HCT116 (cell line): ENCODE measurements at regions not wholly inside any gene's neighbourhood (a gene's known extent, or its start where the extent isn't known, plus 50 kb on each side); places are given as distances from the start of the nearest gene placed in this dataset.

Experiments
- ATAC-seq: fragments of 200-7000 bp; cut with Tn5 transposase; 2 replicates; pipeline ENCODE4 v1.9.1; 2020; ENCODE audit warnings: mild to moderate bottlenecking, moderate library complexity
- BruUV-seq: library from RNA; stranded (reverse); fragments of 400-500 nt; replicated peaks from 2 replicates; lab custom pipeline; 2021; lab: Mats Ljungman, UMichigan
- CTCF ChIA-PET: fragments of 300-600 bp; sonication (Branson Sonifier 250); formaldehyde crosslinking; loops from one replicate; lab custom pipeline; 2021; ENCODE audit warnings: antibody characterized with exemption; lab: Charles Lee
- POLR2A ChIA-PET: fragments of 300-600, 350-600 bp; sonication (Branson Sonifier 250); formaldehyde crosslinking; loops from one replicate; lab custom pipeline; 2021; ENCODE audit warnings: antibody characterized with exemption; lab: Charles Lee
- RAD21 ChIA-PET, 2 experiments: fragments of 300-600 bp; sonication (Branson Sonifier 250); formaldehyde crosslinking; loops; one replicate each; lab custom pipeline; 2023; ENCODE audit warnings: low total read pairs in 2 of 2; ENCODE audit not compliant: uncharacterized antibody in 2 of 2, unreplicated experiment in 2 of 2, low non-redundant PET in 1 of 2; lab: Charles Lee
- DNase-seq: peaks from one replicate; pipeline ENCODE4 v3.0.0-alpha.2; 2010; ENCODE audit warnings: low read depth, low spot score
- H2AFZ ChIP-seq: fragments of 200-600 bp; shearing (Covaris generic), sonication (generic); 2 replicates; pipeline ENCODE4 v1.6.1; 2017; ENCODE audit warnings: low read depth, mixed run types, mixed read lengths, antibody characterized with exemption, low read length; ENCODE audit not compliant: poor library complexity, severe bottlenecking
- H3K27ac ChIP-seq: 2 replicates; pipeline ENCODE4 v1.5.1; 2012; ENCODE audit warnings: low read depth, low read length
- H3K27me3 ChIP-seq: fragments of 200-600 bp; sonication (generic); 2 replicates; pipeline ENCODE4 v1.6.1; 2016; ENCODE audit warnings: mixed run types, low read length, mixed read lengths; ENCODE audit not compliant: insufficient read depth
- H3K36me3 ChIP-seq, 2 experiments: fragments of 200-500 bp in 1 of 2; fragments of 200-600 bp in 1 of 2; sonication (Bioruptor generic) in 1 of 2; sonication (generic) in 1 of 2; 2 replicates each; pipeline versions ENCODE4 v1.5.1 to v1.6.1; 2014 to 2016; ENCODE audit warnings: low read length in 2 of 2, inconsistent platforms in 1 of 2, mixed read lengths in 1 of 2, mixed run types in 1 of 2; ENCODE audit not compliant: insufficient read depth in 2 of 2, control insufficient read depth in 1 of 2
- H3K4me1 ChIP-seq, 2 experiments: fragments of 200-600 bp in 1 of 2; sonication (generic) in 1 of 2; 2 replicates each; pipeline versions ENCODE4 v1.5.1 to v1.6.1; 2012 to 2017; ENCODE audit warnings: low read length in 2 of 2, inconsistent platforms in 1 of 2, mild to moderate bottlenecking in 1 of 2, mixed read lengths in 1 of 2, mixed run types in 1 of 2, moderate library complexity in 1 of 2; ENCODE audit not compliant: insufficient read depth in 2 of 2, control insufficient read depth in 1 of 2
- H3K4me2 ChIP-seq: fragments of 200-600 bp; sonication (generic); 2 replicates; pipeline ENCODE4 v1.6.1; 2017; ENCODE audit warnings: mixed run types, low read length, mixed read lengths
- H3K4me3 ChIP-seq, 2 experiments: fragments of 200-600 bp in 1 of 2; sonication (generic) in 1 of 2; replicated peaks in 1 of 2; 2 replicates each; pipeline ENCODE4 v1.5.1; 2011 to 2016; ENCODE audit warnings: low read length in 2 of 2, control low read depth in 1 of 2, low read depth in 1 of 2, mild to moderate bottlenecking in 1 of 2, mixed read lengths in 1 of 2, mixed run types in 1 of 2
- H3K79me2 ChIP-seq: fragments of 200-600 bp; sonication (generic); 2 replicates; pipeline ENCODE4 v1.6.1; 2017; ENCODE audit warnings: mild to moderate bottlenecking, mixed run types, low read length, moderate library complexity, mixed read lengths; ENCODE audit not compliant: insufficient read depth
- H3K9ac ChIP-seq: fragments of 200-600 bp; sonication (generic); 2 replicates; pipeline ENCODE4 v1.6.1; 2016; ENCODE audit warnings: low read length, mixed read lengths
- H3K9me2 ChIP-seq: fragments of 200-600 bp; sonication (generic), shearing (Covaris generic); 2 replicates; pipeline ENCODE4 v1.6.1; 2017; ENCODE audit warnings: mixed run types, mild to moderate bottlenecking, moderate library complexity; ENCODE audit not compliant: insufficient read depth
- H3K9me3 ChIP-seq, 2 experiments: fragments of 200-500 bp in 1 of 2; fragments of 200-600 bp in 1 of 2; sonication (Bioruptor generic) in 1 of 2; sonication (generic) in 1 of 2; 2 replicates each; pipeline ENCODE4 v1.6.1; 2014 to 2017; ENCODE audit warnings: low read length in 2 of 2, mixed read lengths in 2 of 2, inconsistent platforms in 1 of 2, low read depth in 1 of 2, mild to moderate bottlenecking in 1 of 2, mixed run types in 1 of 2, moderate library complexity in 1 of 2; ENCODE audit not compliant: control insufficient read depth in 1 of 2, insufficient read depth in 1 of 2
- H4K20me1 ChIP-seq: fragments of 200-600 bp; sonication (generic), shearing (Covaris generic); 2 replicates; pipeline ENCODE4 v1.6.1; 2017; ENCODE audit warnings: mixed run types, mild to moderate bottlenecking, moderate library complexity; ENCODE audit not compliant: insufficient read depth
- CEBPB ChIP-seq: IDR thresholded peaks from 2 replicates; pipeline ENCODE4 v1.6.1; 2012; ENCODE audit warnings: low read depth
- ELF1 ChIP-seq: IDR thresholded peaks from 2 replicates; pipeline ENCODE4 v1.6.1; 2012; ENCODE audit warnings: low read depth, borderline replicate concordance
- EZH2 ChIP-seq: fragments of 200-600 bp; sonication (generic); IDR thresholded peaks from 2 replicates; pipeline ENCODE4 v1.6.1; 2017; ENCODE audit warnings: antibody characterized with exemption, mixed run types
- EZH2phosphoT487 ChIP-seq: fragments of 200-600 bp; IDR thresholded peaks from 2 replicates; pipeline ENCODE4 v1.6.1; 2018; ENCODE audit warnings: antibody characterized with exemption, borderline replicate concordance
- POLR2A ChIP-seq: IDR thresholded peaks from 2 replicates; pipeline ENCODE4 v1.7.0; 2011; ENCODE audit warnings: borderline replicate concordance; ENCODE audit not compliant: insufficient read depth, insufficient read length; ENCODE audit errors: extremely low read depth
- POLR2AphosphoS5 ChIP-seq: IDR thresholded peaks from 2 replicates; pipeline ENCODE4 v1.6.1; 2011; ENCODE audit warnings: mild to moderate bottlenecking, low read depth, low read length, moderate library complexity
- RAD21 ChIP-seq: IDR thresholded peaks from 2 replicates; pipeline ENCODE4 v1.6.1; 2012; ENCODE audit warnings: low read depth, mild to moderate bottlenecking
- SP1 ChIP-seq: IDR thresholded peaks from 2 replicates; pipeline ENCODE4 v1.6.1; 2012; ENCODE audit warnings: low read depth
- SRF ChIP-seq: IDR thresholded peaks from 2 replicates; pipeline ENCODE4 v1.6.1; 2012; ENCODE audit warnings: low read depth
- ZFX ChIP-seq: fragments of 450-650 bp; IDR thresholded peaks from 2 replicates; pipeline ENCODE4 v1.6.1; 2017
- intact Hi-C: fragments of 100-400 bp; cut with micrococcal nuclease; formaldehyde crosslinking; loops from 2 replicates; pipeline ENCODE4 v1.10.0; 2022
- TF ChIP-seq, protein P1 (sequence below): IDR thresholded peaks from 2 replicates; pipeline ENCODE4 v1.6.1; 2012; ENCODE audit warnings: low read depth
- TF ChIP-seq, protein P2 (sequence below): IDR thresholded peaks from 2 replicates; pipeline ENCODE4 v1.6.1; 2011; ENCODE audit warnings: mild to moderate bottlenecking, low read length, moderate library complexity; ENCODE audit not compliant: insufficient replicate concordance; ENCODE audit errors: extremely low read depth
- TF ChIP-seq, protein P3 (sequence below), 3 experiments: fragments of 200-600 bp in 1 of 3; sonication (generic) in 1 of 3; IDR thresholded peaks in 2 of 3; conservative IDR thresholded peaks in 1 of 3; 2 replicates each; pipeline ENCODE4 v1.5.1; 2012 to 2017; ENCODE audit warnings: low read depth in 2 of 3, low read length in 2 of 3, antibody characterized with exemption in 1 of 3, borderline replicate concordance in 1 of 3, control low read depth in 1 of 3, mild to moderate bottlenecking in 1 of 3, mixed read lengths in 1 of 3, mixed run types in 1 of 3, moderate library complexity in 1 of 3; ENCODE audit not compliant: insufficient read depth in 1 of 3

DNA sequence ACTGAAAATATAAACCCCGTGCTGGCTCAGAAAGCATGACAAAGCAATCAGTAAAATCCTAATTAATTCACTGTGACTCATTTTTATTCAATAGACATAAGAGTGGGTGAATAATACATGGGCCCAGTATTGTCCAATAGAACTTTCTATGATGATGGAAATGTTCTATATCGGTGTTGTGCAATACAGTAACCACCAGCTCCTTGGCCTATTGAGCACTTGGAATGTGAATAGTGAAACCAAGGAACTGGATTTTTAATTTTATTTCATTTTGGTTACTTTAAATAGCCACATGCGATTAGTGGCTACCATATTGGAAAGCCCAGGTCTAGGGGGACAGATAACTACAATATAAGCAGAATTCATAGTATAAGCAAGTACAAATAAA is 69.8 kb upstream of the PPP2R3A start:
- ChIA-PET RAD21 (no interaction called here), CTCF (no interaction called here), POLR2A (no interaction called here)
- no peak overlapping the region for H3K4me3 ChIP-seq
- H3K27me3 ChIP-seq: no peaks in the 10 kb centered on the region
- no peak overlapping the region for H2AFZ ChIP-seq
- no peak overlapping the region for H3K9ac ChIP-seq
- H3K4me1 ChIP-seq: peaks cover 0 to 10% of the 10 kb centered on the region in 2 experiments; a peak in 1 of 4 replicates
- no peaks in the 10 kb centered on the region for H3K36me3 ChIP-seq
- no peak for TF ChIP-seq SRF
- TF ChIP-seq EZH2phosphoT487: no peak
- no peak for TF ChIP-seq RAD21
- no peak for TF ChIP-seq POLR2A
- no peak for TF ChIP-seq CEBPB
- TF ChIP-seq, protein P1, sequence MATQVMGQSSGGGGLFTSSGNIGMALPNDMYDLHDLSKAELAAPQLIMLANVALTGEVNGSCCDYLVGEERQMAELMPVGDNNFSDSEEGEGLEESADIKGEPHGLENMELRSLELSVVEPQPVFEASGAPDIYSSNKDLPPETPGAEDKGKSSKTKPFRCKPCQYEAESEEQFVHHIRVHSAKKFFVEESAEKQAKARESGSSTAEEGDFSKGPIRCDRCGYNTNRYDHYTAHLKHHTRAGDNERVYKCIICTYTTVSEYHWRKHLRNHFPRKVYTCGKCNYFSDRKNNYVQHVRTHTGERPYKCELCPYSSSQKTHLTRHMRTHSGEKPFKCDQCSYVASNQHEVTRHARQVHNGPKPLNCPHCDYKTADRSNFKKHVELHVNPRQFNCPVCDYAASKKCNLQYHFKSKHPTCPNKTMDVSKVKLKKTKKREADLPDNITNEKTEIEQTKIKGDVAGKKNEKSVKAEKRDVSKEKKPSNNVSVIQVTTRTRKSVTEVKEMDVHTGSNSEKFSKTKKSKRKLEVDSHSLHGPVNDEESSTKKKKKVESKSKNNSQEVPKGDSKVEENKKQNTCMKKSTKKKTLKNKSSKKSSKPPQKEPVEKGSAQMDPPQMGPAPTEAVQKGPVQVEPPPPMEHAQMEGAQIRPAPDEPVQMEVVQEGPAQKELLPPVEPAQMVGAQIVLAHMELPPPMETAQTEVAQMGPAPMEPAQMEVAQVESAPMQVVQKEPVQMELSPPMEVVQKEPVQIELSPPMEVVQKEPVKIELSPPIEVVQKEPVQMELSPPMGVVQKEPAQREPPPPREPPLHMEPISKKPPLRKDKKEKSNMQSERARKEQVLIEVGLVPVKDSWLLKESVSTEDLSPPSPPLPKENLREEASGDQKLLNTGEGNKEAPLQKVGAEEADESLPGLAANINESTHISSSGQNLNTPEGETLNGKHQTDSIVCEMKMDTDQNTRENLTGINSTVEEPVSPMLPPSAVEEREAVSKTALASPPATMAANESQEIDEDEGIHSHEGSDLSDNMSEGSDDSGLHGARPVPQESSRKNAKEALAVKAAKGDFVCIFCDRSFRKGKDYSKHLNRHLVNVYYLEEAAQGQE: no peak
- DNase-seq (no peak), ATAC-seq (no peak)
- no peak overlapping the region for H3K4me2 ChIP-seq
- no peaks in the 10 kb centered on the region for H4K20me1 ChIP-seq
- H3K9me3 ChIP-seq: no peaks in the 10 kb centered on the region
- intact Hi-C loops: loop anchor here (1.0 to 5.0 kb wide), 5 partner anchors 147 to 1294 kb away; partner anchors contain the start of gene EPHB1
- no TSS peak for BruUV-seq
- H3K79me2 ChIP-seq: no peaks in the 10 kb centered on the region
- H3K9me2 ChIP-seq: no peaks in the 10 kb centered on the region; the same call in 1 of the 2 replicates
- no peak overlapping the region for H3K27ac ChIP-seq

DNA sequence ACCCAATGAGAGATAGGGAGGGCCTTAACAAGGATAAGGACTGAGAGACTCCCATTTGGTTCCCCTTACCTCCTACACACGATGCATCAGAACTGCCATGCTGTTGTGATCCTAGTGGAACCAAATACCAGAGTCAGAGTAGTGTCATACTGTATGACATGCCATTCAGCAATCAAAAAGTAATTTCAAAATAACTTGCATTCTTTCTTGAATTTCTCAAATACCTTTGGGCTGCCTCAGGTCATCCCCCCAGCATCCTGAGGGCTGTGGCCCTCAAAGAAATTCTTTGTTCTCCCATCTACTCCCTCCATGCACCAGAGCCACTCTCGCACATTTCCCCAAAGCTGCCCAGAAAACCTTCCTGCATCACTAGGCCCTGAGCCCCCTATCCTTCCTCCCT is 68.9 kb upstream of the PPP2R3A start:
- Histone ChIP-seq H3K27me3 (no peaks in the 10 kb centered on the region), H4K20me1 (no peaks in the 10 kb centered on the region), H3K4me2 (peak overlapping the region; percentile 22), H3K4me1 (peaks cover 0 to 10% of the 10 kb centered on the region in 2 experiments; a peak in 1 of 4 replicates), H2AFZ (no peak overlapping the region), H3K79me2 (no peaks in the 10 kb centered on the region), H3K36me3 (no peaks in the 10 kb centered on the region), H3K27ac (no peak overlapping the region), H3K9me3 (no peaks in the 10 kb centered on the region), H3K9ac (no peak overlapping the region), H3K4me3 (no peak overlapping the region), H3K9me2 (no peaks in the 10 kb centered on the region; the same call in 1 of the 2 replicates)
- BruUV-seq: no TSS peak
- ChIA-PET POLR2A (no interaction called here), CTCF (interaction anchor here (1.3 to 2.5 kb wide), 2 partner anchors 146 to 160 kb away, joined by 6 to 11 read pairs; no protein-coding TSS in a partner anchor), RAD21 (no interaction called here)
- ATAC-seq: peak; percentile 67; the same call in 1 of the 2 replicates
- intact Hi-C loops: loop anchor here (5.0 kb wide), 1 partner anchor 384 kb away; no protein-coding TSS in a partner anchor
- no peak for DNase-seq
- TF ChIP-seq ZFX (no peak), SRF (no peak), EZH2 (no peak), POLR2AphosphoS5 (no peak), ELF1 (no peak), SP1 (no peak)
- TF ChIP-seq, protein P2, sequence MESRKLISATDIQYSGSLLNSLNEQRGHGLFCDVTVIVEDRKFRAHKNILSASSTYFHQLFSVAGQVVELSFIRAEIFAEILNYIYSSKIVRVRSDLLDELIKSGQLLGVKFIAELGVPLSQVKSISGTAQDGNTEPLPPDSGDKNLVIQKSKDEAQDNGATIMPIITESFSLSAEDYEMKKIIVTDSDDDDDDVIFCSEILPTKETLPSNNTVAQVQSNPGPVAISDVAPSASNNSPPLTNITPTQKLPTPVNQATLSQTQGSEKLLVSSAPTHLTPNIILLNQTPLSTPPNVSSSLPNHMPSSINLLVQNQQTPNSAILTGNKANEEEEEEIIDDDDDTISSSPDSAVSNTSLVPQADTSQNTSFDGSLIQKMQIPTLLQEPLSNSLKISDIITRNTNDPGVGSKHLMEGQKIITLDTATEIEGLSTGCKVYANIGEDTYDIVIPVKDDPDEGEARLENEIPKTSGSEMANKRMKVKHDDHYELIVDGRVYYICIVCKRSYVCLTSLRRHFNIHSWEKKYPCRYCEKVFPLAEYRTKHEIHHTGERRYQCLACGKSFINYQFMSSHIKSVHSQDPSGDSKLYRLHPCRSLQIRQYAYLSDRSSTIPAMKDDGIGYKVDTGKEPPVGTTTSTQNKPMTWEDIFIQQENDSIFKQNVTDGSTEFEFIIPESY: no peak
- TF ChIP-seq, protein P3, sequence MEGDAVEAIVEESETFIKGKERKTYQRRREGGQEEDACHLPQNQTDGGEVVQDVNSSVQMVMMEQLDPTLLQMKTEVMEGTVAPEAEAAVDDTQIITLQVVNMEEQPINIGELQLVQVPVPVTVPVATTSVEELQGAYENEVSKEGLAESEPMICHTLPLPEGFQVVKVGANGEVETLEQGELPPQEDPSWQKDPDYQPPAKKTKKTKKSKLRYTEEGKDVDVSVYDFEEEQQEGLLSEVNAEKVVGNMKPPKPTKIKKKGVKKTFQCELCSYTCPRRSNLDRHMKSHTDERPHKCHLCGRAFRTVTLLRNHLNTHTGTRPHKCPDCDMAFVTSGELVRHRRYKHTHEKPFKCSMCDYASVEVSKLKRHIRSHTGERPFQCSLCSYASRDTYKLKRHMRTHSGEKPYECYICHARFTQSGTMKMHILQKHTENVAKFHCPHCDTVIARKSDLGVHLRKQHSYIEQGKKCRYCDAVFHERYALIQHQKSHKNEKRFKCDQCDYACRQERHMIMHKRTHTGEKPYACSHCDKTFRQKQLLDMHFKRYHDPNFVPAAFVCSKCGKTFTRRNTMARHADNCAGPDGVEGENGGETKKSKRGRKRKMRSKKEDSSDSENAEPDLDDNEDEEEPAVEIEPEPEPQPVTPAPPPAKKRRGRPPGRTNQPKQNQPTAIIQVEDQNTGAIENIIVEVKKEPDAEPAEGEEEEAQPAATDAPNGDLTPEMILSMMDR (IDR thresholded peaks at IDR 0.05 in 2 of 3, conservative IDR thresholded peaks at IDR 0.05 in 1 of 3; ENCODE audit: borderline replicate concordance in 1 of 3, insufficient read depth in 1 of 3, low read depth in 2 of 3, low read length in 2 of 3): no peak
